Endometrium (tissue), 2 donors: ENCODE measurements at regions not wholly inside any gene's neighbourhood (a gene's known extent, or its start where the extent isn't known, plus 50 kb on each side); places are given as distances from the start of the nearest gene placed in this dataset.

ENCODE experiments used
- FAIRE-seq: peaks from 2 replicates; lab custom pipeline; 2012; peaks lifted over from hg19 to GRCh38; lab: Jason Lieb, UNC
- donor health status: control.
- donor health status: control.

DNA sequence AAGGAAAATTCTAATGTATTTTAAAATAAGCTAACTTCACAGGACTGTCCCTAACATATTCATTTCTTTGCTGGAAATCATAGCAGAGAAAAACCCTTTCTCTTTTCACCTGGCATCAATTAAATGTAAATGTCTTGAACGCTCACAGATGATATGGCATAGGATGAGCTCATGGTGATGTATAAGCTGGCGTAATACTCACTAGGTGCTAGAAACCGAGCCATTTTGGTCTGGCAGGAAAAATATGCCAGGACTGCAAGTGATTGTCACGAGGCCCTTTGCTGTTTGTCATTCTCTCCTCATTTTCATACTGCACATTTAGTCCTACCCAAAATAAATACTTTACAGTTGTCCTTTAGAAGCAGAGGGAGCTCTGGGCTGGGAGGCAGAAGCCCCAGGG lies 222.7 kb upstream of the LNX1 start:
- FAIRE-seq = no peak

- FAIRE-seq = no peak
Observed at GRCh38 chr4:53810643-53811042, 219.4 kb upstream of the LNX1 start.

DNA sequence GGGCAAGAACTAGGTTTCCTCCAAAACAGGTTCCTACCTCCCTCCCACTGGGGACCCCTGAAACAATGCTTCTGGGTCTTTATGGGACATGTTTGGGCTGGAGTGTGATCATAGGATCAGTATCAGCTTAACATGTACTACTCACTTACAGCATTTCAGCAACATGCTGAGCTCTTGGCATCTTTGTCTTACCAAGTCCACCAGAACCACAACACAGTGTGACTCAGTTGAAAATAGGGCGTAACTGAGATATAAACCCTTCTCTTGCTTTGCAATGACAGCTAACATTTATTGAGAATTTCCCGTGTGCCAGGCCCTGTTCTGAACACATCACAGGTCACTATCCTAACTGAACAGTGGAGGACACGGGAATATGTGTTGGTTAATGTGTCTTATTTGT lies 218.5 kb upstream of the LNX1 start:
- FAIRE-seq = no peak

GRCh38 chr4:53805291-53805690 lies 214.0 kb upstream of the LNX1 start:
- FAIRE-seq = no peak

DNA sequence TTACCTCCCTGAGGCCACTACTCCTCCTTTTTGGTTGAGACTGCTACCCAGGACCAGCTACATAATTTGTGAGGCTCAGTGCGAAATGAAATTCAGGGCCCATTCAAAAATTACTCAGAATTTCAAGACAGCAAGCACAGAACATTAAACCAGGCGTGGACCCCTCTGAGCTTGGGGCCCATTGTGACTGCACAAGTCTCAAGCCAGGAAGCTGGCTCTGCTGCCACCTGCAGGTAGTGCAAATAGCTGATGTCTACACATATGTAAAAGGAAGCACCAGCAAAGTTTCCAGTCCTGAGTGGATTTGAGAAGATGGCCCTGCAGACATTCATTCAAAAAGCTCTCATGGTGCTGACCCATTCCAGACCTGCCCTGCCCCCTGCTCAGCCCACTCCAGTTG lies 213.4 kb upstream of the LNX1 start:
- FAIRE-seq = no peak

GRCh38 chr4:53802500-53802899 lies 211.2 kb upstream of the LNX1 start:
- no peak for FAIRE-seq

DNA sequence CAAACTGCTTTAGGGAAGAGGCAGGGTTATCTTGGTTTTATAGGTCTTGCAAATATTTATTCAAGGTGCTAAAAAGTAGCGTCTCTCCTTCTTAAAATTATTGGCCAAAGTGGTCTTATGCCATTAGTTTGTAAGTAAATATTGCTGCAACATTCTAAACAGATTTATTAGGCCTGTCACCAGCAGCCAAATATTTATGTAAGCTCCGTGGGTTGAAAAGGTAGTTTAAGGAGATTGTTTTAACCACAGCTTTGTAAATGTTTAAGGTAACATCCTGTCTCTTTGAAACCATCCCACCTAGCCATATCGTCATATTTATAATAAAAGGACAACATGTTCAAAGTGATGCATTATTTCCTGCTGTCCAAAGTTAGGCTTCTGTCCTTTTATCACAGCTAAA lies 210.1 kb upstream of the LNX1 start:
- no peak for FAIRE-seq

GRCh38 chr4:53800741-53801140 lies 209.5 kb upstream of the LNX1 start:
- no peak for FAIRE-seq

GRCh38 chr4:53793096-53793495 lies 201.8 kb upstream of the LNX1 start:
- FAIRE-seq = no peak

DNA sequence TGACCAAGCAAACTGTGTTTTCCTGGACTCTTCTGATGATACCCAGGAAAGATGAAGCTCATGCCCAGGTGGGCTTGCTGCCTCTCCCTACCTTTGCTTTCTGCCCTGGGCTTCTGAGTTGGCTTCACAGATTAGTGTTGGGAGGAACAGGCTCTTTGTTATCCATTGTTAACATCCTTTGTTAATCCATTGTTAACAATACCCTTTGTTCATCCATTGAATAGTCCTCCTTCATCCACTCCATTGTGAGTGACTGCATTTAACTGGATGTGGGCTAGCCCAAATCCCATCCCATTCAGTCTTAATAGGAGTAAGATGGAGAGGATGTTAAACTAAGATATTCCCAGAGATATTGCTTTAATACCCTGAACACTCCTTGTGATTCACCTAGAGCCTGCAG lies 199.0 kb upstream of the LNX1 start:
- no peak for FAIRE-seq

DNA sequence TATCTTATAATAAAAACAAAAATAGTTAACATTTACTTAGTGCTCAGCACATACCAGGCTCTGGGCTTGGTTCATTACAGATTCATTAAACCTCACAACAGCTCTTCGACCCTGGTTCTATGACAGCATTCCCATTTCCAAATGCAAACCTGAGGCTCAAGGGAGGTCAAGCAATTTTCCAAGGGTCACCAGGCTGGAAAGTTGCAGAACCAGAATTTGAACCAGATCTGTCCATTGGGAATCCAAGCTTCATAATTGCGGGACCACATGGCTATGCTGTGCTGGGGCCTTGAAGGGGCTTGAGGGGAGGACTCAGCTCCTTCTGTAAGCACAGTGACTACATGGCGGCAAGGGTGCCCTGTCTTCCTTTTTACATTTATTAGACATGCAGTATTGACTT lies 197.3 kb upstream of the LNX1 start:
- FAIRE-seq = no peak

DNA sequence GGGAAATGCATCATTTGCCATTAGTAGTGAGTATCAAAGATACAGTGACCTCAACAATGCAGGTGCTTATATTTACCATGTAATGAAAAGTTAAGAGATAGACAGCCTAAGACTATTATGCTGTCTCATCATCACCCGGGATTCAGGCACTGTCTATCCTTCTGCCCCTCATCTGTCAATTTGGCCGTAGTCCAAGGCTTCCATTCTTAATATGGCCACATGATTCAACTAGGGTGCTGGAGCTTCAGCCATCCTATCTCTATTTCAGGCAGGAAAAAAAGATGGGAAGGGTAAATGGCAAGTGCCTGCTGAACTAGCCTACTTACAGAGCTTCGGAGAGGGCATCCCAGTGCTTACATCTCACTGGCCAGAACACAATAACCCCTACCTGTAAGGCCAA lies 196.7 kb upstream of the LNX1 start:
- FAIRE-seq = no peak

GRCh38 chr4:53786632-53787031 lies 195.3 kb upstream of the LNX1 start:
- FAIRE-seq = peak; percentile 79

DNA sequence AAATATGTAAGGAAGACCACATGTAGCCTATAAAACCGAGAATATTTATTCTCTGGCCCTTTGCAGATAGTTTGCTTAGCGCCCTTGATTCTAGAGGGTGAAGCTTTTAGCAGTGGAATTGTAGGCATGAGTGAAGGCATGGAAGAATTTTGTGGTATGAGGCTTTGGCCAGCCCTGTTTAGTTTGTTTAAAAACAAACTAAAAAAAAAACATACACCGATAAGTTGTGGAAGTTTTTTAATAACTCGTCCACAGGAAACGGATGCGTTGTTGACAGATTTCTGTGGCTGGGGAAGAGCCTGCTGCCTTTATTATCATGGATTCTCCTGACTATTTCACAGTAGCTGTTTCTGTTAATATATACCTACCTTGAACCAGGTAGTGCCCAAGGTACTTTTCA lies 194.7 kb upstream of the LNX1 start:
- peak; percentile 23 for FAIRE-seq

DNA sequence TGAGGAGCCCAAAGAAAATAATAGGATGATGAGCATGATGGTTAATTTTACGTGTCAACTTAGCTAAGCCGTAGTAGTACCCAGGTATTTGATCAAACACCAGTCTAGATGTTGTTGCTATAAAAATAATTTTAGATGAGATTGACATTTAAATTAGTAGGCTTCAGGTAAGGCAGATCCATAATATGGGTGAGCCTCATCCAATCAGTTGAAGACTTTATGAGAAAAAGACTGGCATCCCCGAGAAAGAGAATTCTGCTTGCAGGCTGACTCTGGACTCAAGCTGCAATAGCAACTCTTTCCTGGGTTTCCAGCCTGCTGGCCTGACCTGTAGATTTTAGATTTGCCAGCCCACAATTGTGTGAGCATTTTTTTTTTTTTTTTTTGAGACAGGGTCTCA lies 192.8 kb upstream of the LNX1 start:
- no peak for FAIRE-seq

DNA sequence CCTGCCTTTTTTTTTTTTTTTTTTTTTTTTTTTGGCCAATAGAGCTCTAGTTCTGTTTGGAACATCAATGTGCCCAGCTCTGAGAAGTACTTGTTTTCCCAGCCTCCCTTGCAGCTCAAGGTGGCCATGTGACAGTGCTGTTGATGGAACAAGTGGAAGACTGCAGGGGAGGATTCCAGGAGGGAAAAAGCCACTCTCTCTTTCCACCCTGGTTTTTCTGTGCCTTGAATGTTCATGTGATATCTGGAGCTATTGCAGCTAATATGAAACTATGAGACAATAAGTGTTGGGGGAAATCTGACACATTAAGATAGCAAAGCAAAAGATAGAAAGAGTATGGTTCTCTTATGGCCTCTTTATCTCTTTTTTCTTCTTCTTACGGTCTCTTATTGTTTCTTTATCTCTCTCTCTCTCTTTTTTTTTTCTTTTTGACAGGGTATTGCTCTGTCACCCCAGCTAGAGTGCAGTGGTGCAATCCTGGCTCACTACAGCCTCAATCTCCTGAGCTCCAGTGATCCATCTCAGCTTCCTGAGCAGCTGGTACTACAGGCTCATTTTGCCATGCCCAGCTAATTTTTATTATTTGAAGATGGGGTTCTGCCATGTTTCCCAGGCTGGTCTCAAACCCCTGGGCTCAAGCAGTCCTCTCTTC lies 192.0 kb upstream of the LNX1 start:
- FAIRE-seq = no peak

DNA sequence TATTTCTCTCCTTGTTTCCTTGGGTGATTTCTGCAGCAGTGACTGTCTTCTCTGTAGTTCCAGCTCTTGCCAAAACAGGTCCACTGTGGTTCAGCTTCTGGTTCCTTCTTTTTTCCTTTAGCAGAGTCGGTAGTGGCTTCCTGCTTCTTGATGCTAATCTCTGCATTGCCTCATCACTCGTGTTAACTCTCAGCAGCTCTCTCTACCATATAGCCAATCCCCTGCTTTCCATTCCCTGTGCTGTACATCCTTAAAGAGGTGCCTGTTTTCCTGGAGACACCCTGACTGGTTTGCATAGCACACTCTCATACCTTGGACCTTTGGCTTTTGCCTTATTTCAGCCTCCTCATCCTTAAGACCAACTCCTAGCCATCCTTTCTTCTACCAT lies 191.2 kb upstream of the LNX1 start:
- no peak for FAIRE-seq

DNA sequence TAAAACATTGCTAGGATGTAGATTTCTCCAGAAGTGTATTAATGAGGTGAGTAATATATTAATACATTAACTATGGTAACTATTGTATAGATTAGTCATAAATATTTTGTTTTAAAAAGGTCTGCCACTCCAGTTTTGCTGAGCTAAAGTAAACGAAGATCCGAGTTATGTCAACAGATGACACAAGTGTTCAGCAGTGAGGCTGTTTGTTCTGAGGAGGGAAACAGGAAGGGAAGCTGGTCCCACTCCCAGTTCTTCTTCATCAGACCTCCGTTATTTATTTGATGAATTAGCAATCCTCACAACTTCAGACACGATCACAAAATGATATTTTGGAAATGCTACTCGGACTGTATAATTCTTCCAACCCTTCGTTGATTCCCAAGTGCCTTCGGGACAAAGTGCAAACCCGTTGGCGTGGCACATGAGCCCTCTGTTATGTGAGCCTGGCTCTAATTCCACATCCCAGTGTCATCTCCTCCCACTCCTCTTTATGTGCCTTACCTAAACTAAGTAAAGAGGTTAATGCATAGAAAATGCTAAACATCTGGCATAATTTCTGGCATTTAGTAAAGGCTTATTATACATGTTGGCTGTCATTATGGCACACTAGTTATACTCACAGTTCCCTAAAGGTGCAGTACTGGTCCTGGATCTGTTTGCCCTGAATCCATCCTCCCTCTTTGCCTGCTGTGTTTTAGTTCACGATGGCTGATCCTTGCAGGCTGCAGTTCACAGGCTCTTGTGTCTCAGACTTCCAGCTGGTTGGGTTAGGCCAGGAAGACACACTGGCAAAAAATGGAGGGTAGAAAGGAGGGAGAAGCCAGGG lies 190.6 kb upstream of the LNX1 start:
- no peak for FAIRE-seq

GRCh38 chr4:53780736-53781400 lies 189.6 kb upstream of the LNX1 start:
- FAIRE-seq = no peak

DNA sequence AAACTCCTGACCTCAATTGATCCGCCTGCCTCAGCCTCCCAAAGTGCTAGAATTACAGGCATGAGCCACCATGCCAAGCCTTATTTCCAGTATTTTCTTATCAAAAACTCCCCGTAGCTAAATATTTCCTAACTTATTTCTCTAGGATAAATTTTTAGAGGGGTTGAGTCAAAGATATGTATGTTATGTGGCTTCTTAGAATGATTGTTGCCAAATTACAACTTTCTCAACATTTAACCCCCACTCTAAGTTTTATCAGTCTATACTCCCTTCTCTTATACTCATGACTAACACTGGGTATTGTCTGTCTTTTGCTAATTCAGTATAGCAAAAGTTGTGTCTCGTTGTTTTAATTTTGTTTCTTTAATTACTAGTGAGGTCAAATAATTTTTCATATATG lies 187.7 kb upstream of the LNX1 start:
- FAIRE-seq = no peak

DNA sequence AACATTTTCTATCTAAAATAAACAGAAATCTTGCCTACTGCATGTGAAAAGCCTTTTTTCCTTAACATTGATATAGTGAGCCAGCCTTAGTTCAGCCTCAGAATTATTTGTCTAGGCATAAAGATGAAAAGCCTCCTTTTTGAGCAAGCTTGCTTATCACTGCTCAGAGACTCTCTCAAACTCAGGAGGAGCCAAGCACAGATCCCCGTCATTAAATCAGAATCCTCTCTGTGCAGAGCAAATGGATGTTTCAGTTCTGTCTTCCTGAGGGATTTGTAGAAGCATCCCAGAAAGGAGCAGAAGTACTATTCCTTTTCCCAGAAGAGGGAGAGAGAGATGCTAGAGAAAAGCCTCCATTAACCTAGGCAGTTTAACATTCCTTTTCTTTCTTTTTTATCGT lies 186.9 kb upstream of the LNX1 start:
- FAIRE-seq = no peak

DNA sequence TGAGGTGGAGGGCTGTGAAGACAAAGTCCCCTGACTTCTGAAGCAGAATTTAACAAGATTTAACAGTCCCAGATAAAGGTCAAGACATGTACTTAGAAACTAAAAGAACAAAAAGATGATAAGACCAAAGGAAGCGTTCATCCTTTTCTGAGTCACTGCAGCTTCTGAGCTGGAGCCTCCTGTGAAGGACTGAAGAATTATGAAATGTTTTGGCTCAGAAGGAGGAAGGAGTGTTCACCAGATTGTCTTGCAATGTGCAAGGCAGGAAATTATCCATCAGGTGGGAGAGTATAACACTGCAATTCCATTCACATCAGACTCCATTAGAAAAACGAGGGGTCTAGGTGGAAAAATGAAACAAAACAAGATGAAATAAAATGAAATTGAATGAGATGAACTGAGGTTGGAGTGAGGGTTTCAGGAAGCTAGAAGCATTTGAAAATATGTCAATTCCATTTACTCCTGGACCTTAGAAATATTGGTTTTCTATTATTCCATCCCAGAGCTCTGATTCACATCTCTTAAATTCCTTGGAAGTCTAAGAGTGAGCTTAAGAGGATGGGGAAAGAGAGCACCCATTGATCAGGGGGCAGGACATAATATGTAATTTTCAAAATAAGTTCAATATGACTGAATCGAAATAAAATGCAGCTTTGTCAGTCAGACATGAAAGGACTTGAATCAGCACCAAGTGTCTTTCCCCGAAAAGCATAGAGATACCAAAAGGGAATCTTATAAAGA lies 186.1 kb upstream of the LNX1 start:
- peak; percentile 33 for FAIRE-seq

- no peak for FAIRE-seq
Observed at GRCh38 chr4:53776141-53776540, 184.9 kb upstream of the LNX1 start.
